Neural cell (in vitro differentiated cells): ENCODE measurements at regions not wholly inside any gene's neighbourhood (a gene's known extent, or its start where the extent isn't known, plus 50 kb on each side); places are given as distances from the start of the nearest gene placed in this dataset.

Experiments
- CTCF ChIP-seq: fragments of 450-650 bp; IDR thresholded peaks from 2 replicates; pipeline ENCODE4 v1.5.1; 2014; ENCODE audit warnings: antibody characterized with exemption, mild to moderate bottlenecking, moderate library complexity; ENCODE audit not compliant: poor library complexity, severe bottlenecking
- EZH2 ChIP-seq: fragments of 200-600, 300-800 bp; shearing (Covaris generic), sonication (generic); IDR thresholded peaks from 2 replicates; pipeline ENCODE4 v1.6.1; 2014; ENCODE audit warnings: antibody characterized with exemption, low read length, borderline replicate concordance, mild to moderate bottlenecking; ENCODE audit not compliant: insufficient read depth, poor library complexity, severe bottlenecking
- MXI1 ChIP-seq: fragments of 450-650 bp; conservative IDR thresholded peaks from 2 replicates; pipeline ENCODE4 v1.6.1; 2014; ENCODE audit warnings: antibody characterized with exemption, mild to moderate bottlenecking; ENCODE audit not compliant: poor library complexity, severe bottlenecking
- POLR2AphosphoS5 ChIP-seq: IDR thresholded peaks from 2 replicates; pipeline ENCODE4 v1.6.1; 2012
- RAD21 ChIP-seq: fragments of 450-650 bp; conservative IDR thresholded peaks from 2 replicates; pipeline ENCODE4 v1.6.1; 2014; ENCODE audit warnings: antibody characterized with exemption, mild to moderate bottlenecking, moderate library complexity

DNA sequence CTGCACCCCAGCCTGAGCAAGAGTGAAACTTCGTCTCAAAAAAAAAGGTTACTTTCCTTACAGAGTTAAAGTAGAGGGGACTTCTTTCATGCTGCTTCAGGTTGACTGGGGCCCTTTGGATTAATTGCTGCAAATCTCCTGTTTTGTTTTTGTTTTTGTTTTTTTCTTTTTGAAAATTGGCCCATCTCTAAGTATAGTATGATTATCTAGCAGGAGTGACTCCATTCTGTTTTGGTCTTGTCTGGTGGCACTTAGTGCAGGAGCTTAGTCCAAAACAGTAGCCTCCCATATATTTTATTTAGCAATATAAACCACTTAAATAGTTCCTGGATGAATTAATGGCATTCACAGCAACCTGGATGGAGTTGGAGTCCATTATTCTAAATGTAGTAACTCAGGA lies 113.0 kb downstream of the RPL22L1 start:
- TF ChIP-seq CTCF, result no peak
- no peak for TF ChIP-seq EZH2
- TF ChIP-seq RAD21, result no peak
- TF ChIP-seq MXI1, result no peak
- TF ChIP-seq POLR2AphosphoS5, result no peak
